Calu3 (cell line): ENCODE measurements at regions not wholly inside any gene's neighbourhood (a gene's known extent, or its start where the extent isn't known, plus 50 kb on each side); places are given as distances from the start of the nearest gene placed in this dataset.

Experiments
- BruUV-seq: library from RNA; stranded (reverse); fragments of 400-500 nt; replicated peaks from 2 replicates; lab custom pipeline; 2021; lab: Mats Ljungman, UMichigan
- CTCF ChIA-PET: fragments of 300-600 bp; sonication (Branson Sonifier 250); formaldehyde crosslinking; loops from one replicate; lab custom pipeline; 2022; ENCODE audit warnings: antibody characterized with exemption; lab: Charles Lee
- DNase-seq: peaks from one replicate; pipeline ENCODE4 v3.0.0; 2022
- H3K27ac Mint-ChIP-seq: one replicate; pipeline ENCODE4 v1.8.0; 2022; ENCODE audit warnings: mixed read lengths; ENCODE audit not compliant: unreplicated experiment
- H3K27me3 Mint-ChIP-seq: one replicate; pipeline ENCODE4 v1.8.0; 2022; ENCODE audit warnings: mixed read lengths; ENCODE audit not compliant: unreplicated experiment
- H3K36me3 Mint-ChIP-seq: one replicate; pipeline ENCODE4 v1.8.0; 2022; ENCODE audit warnings: mild to moderate bottlenecking, moderate library complexity, mixed read lengths; ENCODE audit not compliant: insufficient read depth, unreplicated experiment
- H3K4me1 Mint-ChIP-seq: one replicate; pipeline ENCODE4 v1.8.0; 2022; ENCODE audit warnings: mild to moderate bottlenecking, low read depth, mixed read lengths; ENCODE audit not compliant: unreplicated experiment
- H3K4me3 Mint-ChIP-seq: one replicate; pipeline ENCODE4 v1.8.0; 2022; ENCODE audit warnings: mild to moderate bottlenecking, low read depth, moderate library complexity, mixed read lengths; ENCODE audit not compliant: unreplicated experiment
- H3K9me3 Mint-ChIP-seq: one replicate; pipeline ENCODE4 v1.8.0; 2022; ENCODE audit warnings: low read depth, mixed read lengths; ENCODE audit not compliant: unreplicated experiment
- CTCF ChIP-seq: fragments of 200-600 bp; IDR thresholded peaks from one replicate; pipeline ENCODE4 v1.8.0; 2022; ENCODE audit warnings: antibody characterized with exemption; ENCODE audit not compliant: unreplicated experiment
- intact Hi-C: fragments of 100-400 bp; cut with micrococcal nuclease; formaldehyde crosslinking; loops from one replicate; pipeline ENCODE4 v1.10.0; 2022; ENCODE audit not compliant: unreplicated experiment

DNA sequence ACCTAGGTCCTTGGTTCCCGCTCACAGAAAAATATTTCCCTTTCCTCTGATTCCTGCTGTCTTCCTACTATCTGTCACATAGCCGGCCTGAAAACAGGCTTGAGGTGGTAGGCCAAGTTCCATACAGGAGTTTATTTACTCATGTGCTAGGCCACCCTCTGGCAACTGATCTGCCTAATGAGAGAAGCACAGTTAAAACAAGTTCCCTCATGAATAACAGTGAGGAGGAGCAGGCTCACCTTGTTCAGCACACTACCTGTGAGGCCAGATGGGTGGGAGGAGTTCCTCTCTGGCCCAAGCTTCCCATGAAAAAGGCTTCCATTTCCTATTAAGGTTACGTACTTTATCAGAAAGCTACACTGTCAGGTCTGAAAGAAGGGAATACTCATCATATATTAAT is 206.0 kb downstream of the MYRFL start:
- Mint-ChIP-seq H3K4me1 (no peaks in the 10 kb centered on the region), H3K9me3 (no peaks in the 10 kb centered on the region), H3K27ac (no peak overlapping the region), H3K36me3 (no peaks in the 10 kb centered on the region), H3K4me3 (no peak overlapping the region), H3K27me3 (no peaks in the 10 kb centered on the region)
- no TSS peak for BruUV-seq
- CTCF ChIA-PET = no interaction called here
- no peak for DNase-seq
- no peak for TF ChIP-seq CTCF
- intact Hi-C loops = no loop called here

- Mint-ChIP-seq H3K27ac (no peak overlapping the region), H3K4me3 (no peak overlapping the region), H3K4me1 (no peaks in the 10 kb centered on the region), H3K9me3 (no peaks in the 10 kb centered on the region), H3K27me3 (no peaks in the 10 kb centered on the region), H3K36me3 (no peaks in the 10 kb centered on the region)
- no peak for TF ChIP-seq CTCF
- no peak for DNase-seq
- CTCF ChIA-PET = no interaction called here
- intact Hi-C loops = no loop called here
- BruUV-seq = no TSS peak
Observed at GRCh38 chr12:70032076-70032475, 207.0 kb downstream of the MYRFL start.

DNA sequence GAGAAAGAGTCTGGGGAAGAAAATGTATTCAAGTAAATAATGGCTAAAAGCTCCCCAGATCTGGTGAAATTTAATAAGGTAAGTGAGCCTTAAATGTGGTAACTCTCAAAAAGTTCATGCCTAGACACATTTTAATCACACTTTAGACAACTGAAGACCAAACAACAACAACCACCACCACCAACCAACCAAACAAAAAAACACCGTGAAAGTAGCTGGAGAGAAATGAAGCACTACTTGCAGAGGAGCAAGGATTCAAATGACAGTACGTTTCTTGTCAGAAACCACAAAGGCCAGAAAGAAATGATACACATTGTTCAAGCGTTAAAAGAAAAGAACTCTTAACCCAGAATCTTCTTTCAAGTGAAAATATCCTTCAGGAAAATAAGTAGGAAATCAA is 208.3 kb downstream of the MYRFL start:
- CTCF ChIA-PET = no interaction called here

DNA sequence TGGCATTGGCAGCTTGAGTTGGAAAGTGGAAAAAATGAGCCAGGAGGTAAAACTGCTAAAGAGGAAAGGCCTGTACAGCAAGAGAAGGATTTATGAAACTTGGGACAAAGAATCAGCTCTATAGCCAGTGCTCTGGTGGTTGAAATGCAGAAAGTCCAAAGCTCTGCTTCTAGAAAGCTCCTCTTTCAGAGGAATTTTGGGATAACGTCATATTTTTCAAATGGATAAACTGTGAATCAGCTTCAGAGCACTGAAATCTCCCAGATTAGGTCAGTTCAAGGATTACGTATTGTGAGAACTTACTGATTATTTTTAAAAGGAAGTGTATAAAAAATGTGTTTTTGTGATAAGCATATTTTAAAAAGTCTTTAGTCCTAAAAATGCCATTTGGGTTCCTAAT is 203.1 kb upstream of the CNOT2 start:
- H3K36me3 Mint-ChIP-seq = no peaks in the 10 kb centered on the region
- BruUV-seq = no TSS peak
- H3K4me1 Mint-ChIP-seq = peaks cover 31% of the 10 kb centered on the region
- CTCF ChIA-PET = no interaction called here
- H3K27me3 Mint-ChIP-seq = no peaks in the 10 kb centered on the region
- no peak overlapping the region for H3K4me3 Mint-ChIP-seq
- intact Hi-C loops = no loop called here
- H3K9me3 Mint-ChIP-seq = no peaks in the 10 kb centered on the region
- no peak for TF ChIP-seq CTCF
- no peak for DNase-seq
- no peak overlapping the region for H3K27ac Mint-ChIP-seq

More for the DNA sequence above, 208.3 kb downstream of the MYRFL start:
- no peak for DNase-seq
- H3K4me3 Mint-ChIP-seq = no peak overlapping the region
- TF ChIP-seq CTCF = no peak
- H3K27ac Mint-ChIP-seq = no peak overlapping the region
- H3K4me1 Mint-ChIP-seq = no peaks in the 10 kb centered on the region
- H3K9me3 Mint-ChIP-seq = no peaks in the 10 kb centered on the region
- intact Hi-C loops = no loop called here
- H3K36me3 Mint-ChIP-seq = no peaks in the 10 kb centered on the region
- no TSS peak for BruUV-seq
- no peaks in the 10 kb centered on the region for H3K27me3 Mint-ChIP-seq
